ENCODE measurements at regions not wholly inside any gene's neighbourhood (a gene's known extent, or its start where the extent isn't known, plus 50 kb on each side); places are given as distances from the start of the nearest gene placed in this dataset.
"Not testable (repeated sequence)": the region's sequence is repeated elsewhere in the genome, so short reads cannot be mapped to it uniquely, and the experiment has no call there.

DNA sequence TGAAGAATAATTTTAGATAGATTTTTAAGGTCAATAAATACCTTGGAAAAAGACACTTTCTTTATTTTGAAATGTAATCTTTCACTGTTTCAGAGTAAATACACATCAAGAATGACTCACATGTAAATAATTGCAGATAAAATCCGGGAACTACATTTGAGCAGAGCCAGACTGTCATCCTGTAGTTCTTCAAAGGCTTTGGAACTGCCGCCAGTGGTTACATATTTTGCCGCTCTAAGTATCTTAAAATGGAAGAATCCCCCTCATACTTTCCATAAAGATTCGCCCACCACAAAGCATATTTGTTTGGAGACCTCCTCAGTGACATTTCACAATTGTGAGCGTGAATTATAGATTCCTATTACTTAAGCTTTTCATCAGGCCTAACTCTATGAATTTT is 607.8 kb upstream of the ZFP42 start:
- WGBS (ENCODE audit: insufficient coverage, low lambda C conversion rate): 85% methylated on average over 2 of the region's 5 CpGs
- no peak for DNase-seq

GRCh38 chr4:187389420-187389819 is 606.2 kb upstream of the ZFP42 start:
- DNase-seq: no peak
- Histone ChIP-seq H3K4me3 (ENCODE audit: low read length) (no peak overlapping the region), H3K9me3 (ENCODE audit: control insufficient read depth, low read depth, low read length) (no peaks in the 10 kb centered on the region), H3K36me3 (ENCODE audit: control insufficient read depth, insufficient read depth, low read length) (no peaks in the 10 kb centered on the region), H3K27me3 (ENCODE audit: control insufficient read depth, insufficient read depth, low read length) (no peaks in the 10 kb centered on the region), H3K4me1 (ENCODE audit: control insufficient read depth, insufficient read depth, low read length) (no peaks in the 10 kb centered on the region), H3K27ac (ENCODE audit: low read length) (no peak overlapping the region)
- 100% methylated on average over 1 of the region's 4 CpGs for WGBS (ENCODE audit: insufficient coverage, low lambda C conversion rate)

More for the DNA sequence above, 607.8 kb upstream of the ZFP42 start:
- no peaks in the 10 kb centered on the region for H3K9me3 ChIP-seq (ENCODE audit: control insufficient read depth, low read depth, low read length)
- no peaks in the 10 kb centered on the region for H3K36me3 ChIP-seq (ENCODE audit: control insufficient read depth, insufficient read depth, low read length)
- H3K4me1 ChIP-seq (ENCODE audit: control insufficient read depth, insufficient read depth, low read length): no peaks in the 10 kb centered on the region
- H3K27ac ChIP-seq (ENCODE audit: low read length): no peak overlapping the region
- no peaks in the 10 kb centered on the region for H3K27me3 ChIP-seq (ENCODE audit: control insufficient read depth, insufficient read depth, low read length)
- no peak overlapping the region for H3K4me3 ChIP-seq (ENCODE audit: low read length)

DNA sequence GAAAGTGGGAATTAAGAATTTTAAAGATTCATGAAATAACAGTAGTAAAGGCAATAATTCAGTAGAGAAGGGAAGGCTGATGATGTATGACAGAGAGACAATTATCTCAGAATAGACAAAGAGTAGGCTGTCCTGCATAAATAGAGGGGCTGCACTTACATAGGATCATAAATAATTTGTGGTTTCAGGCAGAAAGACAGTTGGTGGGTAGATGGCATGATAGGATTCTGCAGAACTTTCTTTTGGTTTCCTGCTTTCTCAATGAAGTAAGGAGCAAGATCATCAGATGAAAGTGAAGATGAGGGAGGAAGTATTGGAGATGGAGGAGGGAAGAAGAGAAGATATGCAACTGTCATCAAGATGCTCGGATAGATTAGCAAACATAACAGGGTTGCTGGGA is 604.9 kb upstream of the ZFP42 start:
- Histone ChIP-seq H3K9me3 (ENCODE audit: control insufficient read depth, low read depth, low read length) (no peaks in the 10 kb centered on the region), H3K36me3 (ENCODE audit: control insufficient read depth, insufficient read depth, low read length) (no peaks in the 10 kb centered on the region), H3K4me1 (ENCODE audit: control insufficient read depth, insufficient read depth, low read length) (no peaks in the 10 kb centered on the region), H3K27me3 (ENCODE audit: control insufficient read depth, insufficient read depth, low read length) (no peaks in the 10 kb centered on the region), H3K27ac (ENCODE audit: low read length) (no peak overlapping the region), H3K4me3 (ENCODE audit: low read length) (no peak overlapping the region)
- no peak for DNase-seq
- WGBS (ENCODE audit: insufficient coverage, low lambda C conversion rate): no CpG with 5 or more reads among the region's 1 CpG

GRCh38 chr4:187393531-187394344 is 601.8 kb upstream of the ZFP42 start:
- no peaks in the 10 kb centered on the region for H3K9me3 ChIP-seq (ENCODE audit: control insufficient read depth, low read depth, low read length)
- DNase-seq: no peak
- no peak overlapping the region for H3K4me3 ChIP-seq (ENCODE audit: low read length)
- H3K4me1 ChIP-seq (ENCODE audit: control insufficient read depth, insufficient read depth, low read length): no peaks in the 10 kb centered on the region
- H3K27me3 ChIP-seq (ENCODE audit: control insufficient read depth, insufficient read depth, low read length): no peaks in the 10 kb centered on the region
- 75% methylated on average over 3 of the region's 3 CpGs for WGBS (ENCODE audit: insufficient coverage, low lambda C conversion rate)
- no peak overlapping the region for H3K27ac ChIP-seq (ENCODE audit: low read length)
- no peaks in the 10 kb centered on the region for H3K36me3 ChIP-seq (ENCODE audit: control insufficient read depth, insufficient read depth, low read length)

- Histone ChIP-seq H3K4me3 (ENCODE audit: low read length) (no peak overlapping the region), H3K9me3 (ENCODE audit: control insufficient read depth, low read depth, low read length) (no peaks in the 10 kb centered on the region), H3K27ac (ENCODE audit: low read length) (no peak overlapping the region), H3K36me3 (ENCODE audit: control insufficient read depth, insufficient read depth, low read length) (no peaks in the 10 kb centered on the region), H3K27me3 (ENCODE audit: control insufficient read depth, insufficient read depth, low read length) (no peaks in the 10 kb centered on the region), H3K4me1 (ENCODE audit: control insufficient read depth, insufficient read depth, low read length) (no peaks in the 10 kb centered on the region)
- 88% methylated on average over 1 of the region's 6 CpGs for WGBS (ENCODE audit: insufficient coverage, low lambda C conversion rate)
- no peak for DNase-seq
These were observed 599.5 kb upstream of the ZFP42 start for GRCh38 chr4:187396106-187396505.

DNA sequence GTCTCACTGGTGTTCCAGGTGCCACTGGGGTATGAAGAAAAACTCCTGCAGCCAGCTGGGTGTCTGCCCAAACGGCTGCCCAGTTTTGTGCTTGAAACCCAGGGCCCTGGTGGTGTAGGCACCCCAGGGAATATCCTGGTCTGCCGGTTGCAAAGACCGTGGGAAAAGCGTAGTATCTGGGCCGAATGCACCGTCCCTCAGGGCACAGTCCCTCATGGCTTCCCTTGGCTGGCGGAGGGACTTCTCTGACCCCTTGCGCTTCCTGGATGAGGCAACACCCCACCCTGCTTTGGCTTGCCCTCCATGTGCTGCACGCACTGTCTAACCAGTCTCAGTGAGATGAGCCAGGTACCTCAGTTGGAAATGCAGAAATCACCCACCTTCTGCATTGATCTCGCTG is 587.1 kb upstream of the ZFP42 start:
- not testable (repeated sequence) for H3K36me3 ChIP-seq (ENCODE audit: control insufficient read depth, insufficient read depth, low read length); H3K4me3 ChIP-seq (ENCODE audit: low read length); H3K9me3 ChIP-seq (ENCODE audit: control insufficient read depth, low read depth, low read length); H3K27ac ChIP-seq (ENCODE audit: low read length); DNase-seq; H3K27me3 ChIP-seq (ENCODE audit: control insufficient read depth, insufficient read depth, low read length); H3K4me1 ChIP-seq (ENCODE audit: control insufficient read depth, insufficient read depth, low read length)
- WGBS (ENCODE audit: insufficient coverage, low lambda C conversion rate): no CpG with 5 or more reads among the region's 10 CpGs

- WGBS (ENCODE audit: insufficient coverage, low lambda C conversion rate): no CpG with 5 or more reads among the region's 4 CpGs
- no peak overlapping the region for H3K4me3 ChIP-seq (ENCODE audit: low read length)
- no peaks in the 10 kb centered on the region for H3K9me3 ChIP-seq (ENCODE audit: control insufficient read depth, low read depth, low read length)
- H3K36me3 ChIP-seq (ENCODE audit: control insufficient read depth, insufficient read depth, low read length): no peaks in the 10 kb centered on the region
- no peak overlapping the region for H3K27ac ChIP-seq (ENCODE audit: low read length)
- no peaks in the 10 kb centered on the region for H3K4me1 ChIP-seq (ENCODE audit: control insufficient read depth, insufficient read depth, low read length)
- DNase-seq: no peak
- no peaks in the 10 kb centered on the region for H3K27me3 ChIP-seq (ENCODE audit: control insufficient read depth, insufficient read depth, low read length)
These were observed 581.8 kb upstream of the ZFP42 start for GRCh38 chr4:187413564-187414358.

DNA sequence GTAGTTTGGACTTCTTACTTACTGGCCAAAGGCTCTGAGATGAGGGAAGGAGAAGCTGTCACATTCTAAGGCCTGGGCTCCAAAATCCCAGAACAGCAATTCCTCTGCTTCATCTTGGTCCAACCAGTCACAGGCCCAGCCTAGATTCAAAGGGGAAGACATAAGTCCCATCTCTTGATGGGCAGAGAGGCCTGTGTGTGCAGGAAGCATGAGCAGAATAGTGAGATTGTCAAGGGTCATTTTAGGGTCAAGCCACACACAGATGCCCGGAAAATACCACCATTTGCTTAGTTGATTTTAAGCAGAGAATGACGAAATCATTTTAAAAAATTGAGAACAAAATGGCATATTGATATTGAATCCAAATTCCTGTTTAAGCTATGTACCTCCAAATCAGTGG is 580.9 kb upstream of the ZFP42 start:
- Histone ChIP-seq H3K27ac (ENCODE audit: low read length) (no peak overlapping the region), H3K4me3 (ENCODE audit: low read length) (no peak overlapping the region), H3K9me3 (ENCODE audit: control insufficient read depth, low read depth, low read length) (no peaks in the 10 kb centered on the region), H3K4me1 (ENCODE audit: control insufficient read depth, insufficient read depth, low read length) (no peaks in the 10 kb centered on the region), H3K36me3 (ENCODE audit: control insufficient read depth, insufficient read depth, low read length) (no peaks in the 10 kb centered on the region), H3K27me3 (ENCODE audit: control insufficient read depth, insufficient read depth, low read length) (no peaks in the 10 kb centered on the region)
- WGBS (ENCODE audit: insufficient coverage, low lambda C conversion rate): no CpG with 5 or more reads among the region's 2 CpGs
- no peak for DNase-seq

DNA sequence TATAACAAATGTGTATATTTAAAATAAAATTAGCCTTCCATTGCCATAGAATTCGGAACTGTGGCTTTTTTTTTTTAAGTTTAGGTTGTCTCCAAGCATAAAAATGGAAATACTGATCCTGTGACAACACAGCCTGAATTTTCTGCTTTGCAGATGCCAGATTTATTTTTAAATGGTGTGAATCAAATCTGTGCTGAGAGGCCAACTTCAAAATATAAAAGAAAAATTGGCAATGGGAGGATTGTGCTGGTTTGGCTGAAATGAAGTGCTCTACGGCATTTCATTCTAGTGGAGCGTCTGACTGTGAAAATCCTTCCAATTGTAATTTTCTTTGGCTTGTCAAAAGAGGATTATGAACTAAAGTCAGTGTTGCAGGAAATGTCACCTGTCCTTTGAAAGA is 580.3 kb upstream of the ZFP42 start:
- WGBS (ENCODE audit: insufficient coverage, low lambda C conversion rate): 94% methylated on average over 2 of the region's 3 CpGs
- no peaks in the 10 kb centered on the region for H3K9me3 ChIP-seq (ENCODE audit: control insufficient read depth, low read depth, low read length)
- DNase-seq: no peak

GRCh38 chr4:187416216-187416615 is 579.4 kb upstream of the ZFP42 start:
- no peaks in the 10 kb centered on the region for H3K4me1 ChIP-seq (ENCODE audit: control insufficient read depth, insufficient read depth, low read length)
- no peak overlapping the region for H3K4me3 ChIP-seq (ENCODE audit: low read length)
- DNase-seq: no peak
- no peaks in the 10 kb centered on the region for H3K36me3 ChIP-seq (ENCODE audit: control insufficient read depth, insufficient read depth, low read length)
- H3K9me3 ChIP-seq (ENCODE audit: control insufficient read depth, low read depth, low read length): peaks cover 7% of the 10 kb centered on the region
- no peak overlapping the region for H3K27ac ChIP-seq (ENCODE audit: low read length)
- no peaks in the 10 kb centered on the region for H3K27me3 ChIP-seq (ENCODE audit: control insufficient read depth, insufficient read depth, low read length)
- 83% methylated on average over 1 of the region's 3 CpGs for WGBS (ENCODE audit: insufficient coverage, low lambda C conversion rate)

More for the DNA sequence above, 580.3 kb upstream of the ZFP42 start:
- no peak overlapping the region for H3K4me3 ChIP-seq (ENCODE audit: low read length)
- H3K27ac ChIP-seq (ENCODE audit: low read length): no peak overlapping the region
- H3K36me3 ChIP-seq (ENCODE audit: control insufficient read depth, insufficient read depth, low read length): no peaks in the 10 kb centered on the region
- no peaks in the 10 kb centered on the region for H3K27me3 ChIP-seq (ENCODE audit: control insufficient read depth, insufficient read depth, low read length)
- no peaks in the 10 kb centered on the region for H3K4me1 ChIP-seq (ENCODE audit: control insufficient read depth, insufficient read depth, low read length)
